AG09319 (cell line): ENCODE measurements at regions not wholly inside any gene's neighbourhood (a gene's known extent, or its start where the extent isn't known, plus 50 kb on each side); places are given as distances from the start of the nearest gene placed in this dataset.

Experiments used
- DNase-seq: peaks from one replicate; pipeline ENCODE4 v3.0.0-alpha.2; 2010; ENCODE audit warnings: low read depth; ENCODE audit errors: extremely low read depth
- TF ChIP-seq, protein P1 (sequence below): IDR thresholded peaks from 2 replicates; pipeline ENCODE4 v1.5.1; 2011; ENCODE audit warnings: low read depth, mild to moderate bottlenecking, inconsistent platforms, low read length, moderate library complexity

DNA sequence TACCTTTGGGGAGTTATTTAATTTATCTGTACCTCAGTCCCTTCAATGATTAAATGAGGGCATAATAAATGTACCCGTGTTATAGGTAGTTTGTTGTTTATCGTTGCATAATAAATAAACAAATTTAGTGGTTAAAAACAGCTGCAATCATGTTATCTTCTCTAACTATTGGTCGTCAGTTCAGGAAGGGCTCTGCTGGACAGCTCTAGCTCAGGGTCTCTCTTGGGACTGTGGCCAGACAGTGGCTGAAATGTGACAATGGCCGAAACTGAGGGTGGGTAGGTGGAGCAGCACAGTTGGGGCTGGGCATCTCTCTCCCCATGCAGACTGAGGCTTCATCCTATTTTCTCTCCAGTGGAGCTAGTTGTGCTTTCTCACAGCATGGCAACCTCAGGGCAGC is 632.1 kb upstream of the HS6ST1 start:
- TF ChIP-seq, protein P1, sequence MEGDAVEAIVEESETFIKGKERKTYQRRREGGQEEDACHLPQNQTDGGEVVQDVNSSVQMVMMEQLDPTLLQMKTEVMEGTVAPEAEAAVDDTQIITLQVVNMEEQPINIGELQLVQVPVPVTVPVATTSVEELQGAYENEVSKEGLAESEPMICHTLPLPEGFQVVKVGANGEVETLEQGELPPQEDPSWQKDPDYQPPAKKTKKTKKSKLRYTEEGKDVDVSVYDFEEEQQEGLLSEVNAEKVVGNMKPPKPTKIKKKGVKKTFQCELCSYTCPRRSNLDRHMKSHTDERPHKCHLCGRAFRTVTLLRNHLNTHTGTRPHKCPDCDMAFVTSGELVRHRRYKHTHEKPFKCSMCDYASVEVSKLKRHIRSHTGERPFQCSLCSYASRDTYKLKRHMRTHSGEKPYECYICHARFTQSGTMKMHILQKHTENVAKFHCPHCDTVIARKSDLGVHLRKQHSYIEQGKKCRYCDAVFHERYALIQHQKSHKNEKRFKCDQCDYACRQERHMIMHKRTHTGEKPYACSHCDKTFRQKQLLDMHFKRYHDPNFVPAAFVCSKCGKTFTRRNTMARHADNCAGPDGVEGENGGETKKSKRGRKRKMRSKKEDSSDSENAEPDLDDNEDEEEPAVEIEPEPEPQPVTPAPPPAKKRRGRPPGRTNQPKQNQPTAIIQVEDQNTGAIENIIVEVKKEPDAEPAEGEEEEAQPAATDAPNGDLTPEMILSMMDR: no peak

DNA sequence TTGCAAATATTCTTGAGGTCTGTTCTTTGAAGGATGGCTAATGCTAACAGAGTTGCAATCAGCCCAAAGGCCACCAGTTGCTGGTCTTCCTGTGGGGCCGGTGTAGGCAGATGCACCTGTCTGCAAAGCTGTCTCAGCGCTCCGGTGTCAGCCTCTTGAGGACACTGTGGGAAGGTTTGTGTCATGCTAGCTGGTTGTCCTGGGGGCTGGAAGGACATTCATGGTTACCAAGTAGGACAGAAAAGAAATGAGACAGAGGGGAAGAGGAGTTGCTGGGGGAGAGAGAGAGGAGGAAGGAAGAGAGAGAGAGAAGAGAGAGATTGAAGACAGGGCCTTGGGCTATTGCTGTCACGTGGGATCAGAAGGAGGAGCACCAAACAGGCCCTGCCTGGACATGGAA is 639.6 kb upstream of the HS6ST1 start:
- DNase-seq: no peak
- TF ChIP-seq, protein P1: no peak

More for the DNA sequence above, 632.1 kb upstream of the HS6ST1 start:
- DNase-seq: no peak

DNA sequence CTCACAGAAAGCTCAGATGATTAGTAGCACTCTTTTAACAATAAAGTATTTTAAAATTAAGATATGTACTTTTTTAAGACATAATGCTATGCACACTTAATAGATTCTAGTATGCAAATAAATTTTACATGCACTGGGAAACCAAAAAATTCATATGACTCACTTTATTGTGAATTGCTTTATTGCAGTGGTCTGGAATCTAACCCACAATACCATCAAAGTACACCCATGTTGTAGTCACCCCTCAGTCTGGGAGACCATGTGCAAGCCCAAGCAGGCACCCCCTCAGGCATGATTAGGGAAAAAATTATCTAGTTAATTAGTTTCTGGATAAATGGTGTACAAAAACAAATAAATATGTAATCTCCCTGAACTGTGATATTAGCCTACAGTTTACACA is 649.0 kb upstream of the HS6ST1 start:
- TF ChIP-seq, protein P1: no peak

DNA sequence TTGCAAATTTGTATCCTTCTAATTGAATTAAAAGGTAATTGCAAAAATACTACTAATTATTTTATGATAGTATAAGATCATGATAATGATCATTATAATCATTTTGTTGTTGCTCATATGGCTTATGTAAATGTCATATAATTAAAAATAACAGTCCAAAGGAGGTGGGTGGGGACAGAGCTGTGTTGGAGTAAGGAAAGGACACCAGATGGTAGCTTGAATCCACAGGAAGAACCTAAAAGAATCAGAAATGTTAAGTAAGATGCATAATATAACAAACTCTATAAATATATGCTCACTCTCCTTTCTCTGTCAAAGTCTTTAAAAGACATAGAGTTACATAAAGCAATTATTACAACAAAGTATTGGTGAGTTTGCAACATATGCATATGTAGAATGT is 650.7 kb upstream of the HS6ST1 start:
- no peak for DNase-seq
- TF ChIP-seq, protein P1: no peak

More for the DNA sequence above, 649.0 kb upstream of the HS6ST1 start:
- no peak for DNase-seq

DNA sequence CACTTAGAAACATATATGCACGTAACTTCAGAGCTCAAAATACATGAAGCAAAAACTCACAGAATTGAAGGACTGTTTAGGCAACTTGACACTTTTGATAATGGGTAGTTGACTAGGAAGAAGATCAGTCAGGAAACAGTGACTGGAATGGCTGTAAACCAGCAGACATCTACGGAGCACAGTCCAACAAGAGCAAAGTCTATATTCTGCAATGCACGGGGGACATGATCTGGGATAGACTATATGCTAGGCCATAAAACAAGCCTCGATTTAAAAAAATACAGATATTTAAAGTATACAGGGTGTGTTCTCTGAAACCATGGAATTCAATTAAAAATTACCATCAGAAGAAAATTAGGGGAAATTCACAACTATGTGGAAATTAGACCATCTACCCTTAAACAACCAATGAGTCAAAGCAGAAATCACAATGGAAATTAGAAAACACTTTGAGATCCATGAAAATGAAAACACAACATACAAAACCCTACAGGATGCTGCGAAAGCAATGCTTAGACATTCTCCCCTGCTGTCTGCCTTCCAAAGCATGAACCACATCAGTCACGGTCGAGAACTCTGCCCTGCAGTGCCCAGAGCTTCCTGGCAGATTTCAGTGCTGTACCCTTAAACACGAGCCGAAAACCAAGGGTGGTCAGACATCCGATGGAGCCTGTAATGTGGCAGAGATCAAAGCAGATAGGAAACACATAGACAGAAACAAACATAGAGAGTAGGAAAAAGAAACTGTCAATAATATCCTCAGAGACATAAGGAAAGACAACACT is 651.9 kb upstream of the HS6ST1 start:
- no peak for DNase-seq
- TF ChIP-seq, protein P1: no peak

DNA sequence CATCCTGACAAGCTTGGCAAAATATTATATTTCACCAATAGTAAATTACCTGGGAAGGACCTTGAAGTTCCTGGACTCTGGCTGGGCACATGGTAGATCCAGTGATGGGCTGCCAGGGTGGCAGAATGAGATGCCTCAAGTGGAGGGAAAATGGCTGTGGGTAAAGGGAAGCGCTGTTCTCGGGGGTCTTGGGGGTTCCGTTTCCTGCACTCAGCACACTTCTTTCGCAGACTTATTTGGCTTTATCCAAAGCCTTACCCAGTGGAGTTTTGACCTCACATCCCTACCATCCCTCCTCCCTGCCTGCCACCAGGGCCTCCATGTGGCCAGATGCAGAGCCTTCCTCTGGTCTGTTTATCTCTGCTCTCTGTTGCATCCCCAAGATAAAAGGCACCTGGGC is 654.9 kb upstream of the HS6ST1 start:
- no peak for DNase-seq
- TF ChIP-seq, protein P1: no peak

DNA sequence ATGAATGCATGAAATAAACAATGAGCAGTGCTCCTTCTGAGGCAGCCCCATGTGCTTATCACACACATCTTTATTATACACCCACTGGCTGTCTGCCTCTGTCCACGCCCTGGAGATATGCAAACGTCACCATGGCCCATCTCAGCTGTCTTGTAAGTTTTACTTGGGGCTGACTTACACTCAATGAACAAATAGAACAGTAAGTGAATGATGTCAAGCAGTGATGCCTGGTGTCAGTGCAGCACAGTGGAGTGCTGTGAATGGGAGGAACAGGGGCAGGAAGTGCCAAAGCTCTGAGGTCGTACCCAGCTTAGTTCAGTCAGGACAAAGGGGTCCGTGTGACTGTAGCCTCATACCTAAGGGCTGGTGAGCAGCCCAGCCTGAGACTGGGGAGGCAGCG is 659.5 kb upstream of the HS6ST1 start:
- no peak for DNase-seq
- TF ChIP-seq, protein P1: no peak
